ENCODE measurements at regions not wholly inside any gene's neighbourhood (a gene's known extent, or its start where the extent isn't known, plus 50 kb on each side); places are given as distances from the start of the nearest gene placed in this dataset.
"Not testable (repeated sequence)": the region's sequence is repeated elsewhere in the genome, so short reads cannot be mapped to it uniquely, and the experiment has no call there.

- DNase-seq (ENCODE audit: low spot score) = not testable (repeated sequence)
Measured at GRCh38 chr4:149039786-149040185, 597.6 kb upstream of the NR3C2 start.

GRCh38 chr4:149031399-149031798 is 589.2 kb upstream of the NR3C2 start:
- no peak for DNase-seq (ENCODE audit: low spot score)

DNA sequence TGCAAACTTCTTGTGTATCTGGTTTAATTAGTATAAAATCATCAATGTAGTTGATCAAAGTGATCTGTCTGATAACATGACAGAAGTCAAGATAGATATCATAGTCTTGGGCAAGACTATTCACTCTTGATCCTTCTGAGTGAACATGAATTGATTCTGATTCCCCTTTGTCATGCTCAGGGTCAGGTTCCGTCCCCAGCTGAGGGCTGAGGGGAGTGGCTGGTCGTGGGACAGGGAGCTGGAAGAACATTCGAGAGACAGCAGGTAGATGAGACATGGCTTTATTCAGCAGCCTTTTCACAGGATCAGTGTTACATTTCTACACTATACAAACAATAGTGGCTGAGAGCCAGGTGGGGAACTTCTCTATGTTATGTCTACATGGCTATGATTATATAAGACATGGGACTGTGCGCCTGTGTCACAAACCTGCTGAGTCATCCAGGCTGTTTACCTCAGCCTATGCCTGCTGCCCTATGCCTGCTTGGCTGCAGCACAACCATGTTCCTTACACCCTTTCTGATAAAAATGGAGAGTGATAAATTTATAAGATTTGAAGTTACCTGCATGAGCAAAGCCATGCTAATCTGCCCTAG is 586.9 kb upstream of the NR3C2 start:
- DNase-seq (ENCODE audit: low spot score) = no peak

DNA sequence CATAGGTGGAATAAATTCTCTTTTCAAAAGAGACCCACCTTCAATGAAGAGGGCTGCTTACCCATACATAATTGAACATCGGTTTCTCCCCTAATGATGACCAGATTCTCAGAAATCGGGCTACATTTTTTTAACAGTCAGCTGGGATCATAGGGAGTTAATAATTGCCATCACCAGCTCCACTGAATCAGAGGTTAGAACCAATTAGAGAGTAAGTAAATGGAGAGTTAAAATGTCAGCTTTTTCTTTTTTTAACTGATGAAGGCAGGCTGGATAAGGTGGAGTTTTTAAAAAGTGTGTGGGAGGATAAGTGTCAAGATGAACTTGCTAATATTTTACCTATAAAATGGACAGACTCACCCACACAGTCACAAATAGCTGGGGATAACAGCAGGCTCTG is 584.5 kb upstream of the NR3C2 start:
- no peak for DNase-seq (ENCODE audit: low spot score)

DNA sequence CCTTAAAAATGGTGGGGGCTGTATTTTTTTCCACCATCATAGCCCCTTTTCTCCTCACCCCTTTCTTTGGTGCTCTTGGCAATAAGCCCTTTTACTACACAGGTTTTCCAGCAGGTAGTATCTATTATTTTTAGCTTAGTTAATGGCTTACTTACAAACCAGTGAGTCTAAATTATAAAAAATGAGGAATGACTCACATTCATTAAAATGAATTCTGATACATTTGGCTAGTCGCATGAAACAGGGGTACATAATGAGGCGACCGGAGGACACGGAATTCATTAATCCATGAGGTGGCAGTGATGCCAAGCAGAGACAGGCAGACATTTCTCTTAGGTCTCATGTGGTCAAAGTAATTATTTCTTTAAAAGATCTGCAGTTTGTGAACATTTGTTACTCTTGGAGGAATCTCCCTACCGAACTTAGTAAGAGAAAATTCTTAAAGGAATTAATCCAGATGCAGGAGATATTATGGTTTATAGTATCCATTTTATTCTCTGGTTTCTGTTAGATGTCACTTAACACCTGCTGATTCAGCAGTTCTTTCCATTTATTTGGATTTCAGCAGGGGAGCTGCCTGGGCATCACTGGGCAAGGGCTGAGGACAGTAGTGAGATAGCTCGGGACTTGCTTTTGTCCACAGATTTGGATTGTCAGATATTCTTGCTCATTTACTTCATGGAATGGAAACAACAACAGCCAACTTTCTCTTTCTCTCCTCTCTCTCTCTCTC is 575.0 kb upstream of the NR3C2 start:
- DNase-seq (ENCODE audit: low spot score) = no peak

DNA sequence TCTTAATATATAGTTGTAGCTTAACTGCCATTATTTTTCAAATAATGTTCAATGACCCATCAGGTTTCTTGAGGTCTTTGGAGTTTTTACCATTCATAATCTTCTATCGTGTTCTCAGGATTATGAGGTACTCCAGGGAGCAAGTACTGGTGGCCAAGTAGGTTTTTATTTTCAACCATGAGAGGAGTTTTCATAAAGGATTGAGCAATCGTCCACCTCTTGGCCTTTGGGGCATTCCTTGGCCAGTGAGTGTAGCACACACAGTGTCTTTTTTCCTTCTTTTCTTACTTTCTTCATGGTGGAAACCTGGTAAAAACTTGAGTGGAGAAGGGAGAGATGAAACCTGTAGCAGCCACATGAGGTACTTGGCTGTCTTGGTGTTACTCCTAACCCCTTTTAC is 567.0 kb upstream of the NR3C2 start:
- no peak for DNase-seq (ENCODE audit: low spot score)

DNA sequence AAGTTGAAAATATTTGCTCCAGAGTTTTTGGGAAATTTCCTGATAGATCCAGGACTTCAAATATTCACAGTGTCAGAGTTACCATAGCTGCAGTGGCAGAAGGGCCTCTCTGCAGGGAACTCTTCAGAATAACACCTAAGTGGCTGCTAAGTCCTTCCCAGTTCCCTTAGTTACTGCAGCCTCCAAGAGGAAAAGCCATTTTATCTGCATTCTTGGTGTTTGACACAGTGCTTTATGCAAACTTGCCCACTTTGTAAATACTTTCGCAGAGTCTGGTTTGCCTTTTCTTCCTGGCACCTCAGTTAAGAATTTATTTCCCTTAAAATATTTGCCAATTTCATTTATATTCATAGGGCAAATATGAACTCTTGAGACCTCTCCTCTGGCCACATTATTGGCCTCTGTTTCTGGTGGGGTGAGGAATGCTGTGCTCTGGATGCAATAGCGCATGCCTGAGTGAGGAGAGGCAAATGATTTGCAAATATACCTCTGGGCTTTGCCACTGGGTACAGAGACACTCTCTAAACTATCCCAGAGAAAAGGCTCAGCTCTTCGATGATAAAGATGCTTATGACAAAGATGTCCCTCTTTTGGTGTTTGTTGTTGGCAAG is 566.3 kb upstream of the NR3C2 start:
- peak; percentile 7 for DNase-seq (ENCODE audit: low spot score)

DNA sequence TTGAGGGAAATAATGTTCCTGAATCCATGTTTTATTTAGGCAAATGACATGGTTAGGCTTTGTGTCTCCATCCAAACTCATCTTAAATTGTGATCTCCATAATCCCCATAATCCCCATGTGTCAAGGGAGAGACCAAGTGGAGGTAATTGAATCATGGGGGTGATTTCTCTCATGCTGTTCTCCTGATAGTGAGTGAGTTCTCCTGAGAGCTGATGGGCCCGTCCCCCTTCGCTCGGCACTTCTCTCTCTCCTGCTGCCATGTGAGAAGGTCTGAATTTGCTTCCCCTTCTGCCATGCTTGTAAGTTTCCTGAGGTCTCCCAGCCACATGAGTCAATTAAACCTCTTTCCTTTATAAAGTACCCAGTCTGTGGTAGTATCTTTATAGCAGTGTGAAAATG is 563.0 kb upstream of the NR3C2 start:
- DNase-seq (ENCODE audit: low spot score) = no peak

DNA sequence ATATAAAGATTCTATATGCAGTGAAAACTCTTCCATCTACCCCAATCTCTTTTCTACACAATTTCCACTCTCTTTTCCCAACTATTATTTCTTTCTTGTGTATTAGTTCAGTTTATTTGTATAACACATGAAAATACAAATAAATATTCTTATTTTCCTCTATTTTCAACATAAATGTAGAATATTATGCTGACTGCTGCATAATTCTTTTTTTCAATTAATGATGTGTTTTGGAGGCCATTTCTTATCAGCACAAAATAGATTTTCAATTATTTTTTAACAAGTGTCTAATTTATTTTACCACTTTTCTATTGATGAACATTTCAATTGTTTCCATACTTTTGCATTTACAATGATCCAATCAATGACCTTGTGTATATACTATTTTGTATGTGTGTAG is 557.7 kb upstream of the NR3C2 start:
- no peak for DNase-seq (ENCODE audit: low spot score)

- no peak for DNase-seq (ENCODE audit: low spot score)
Measured at GRCh38 chr4:148998719-148999118, 556.5 kb upstream of the NR3C2 start.

DNA sequence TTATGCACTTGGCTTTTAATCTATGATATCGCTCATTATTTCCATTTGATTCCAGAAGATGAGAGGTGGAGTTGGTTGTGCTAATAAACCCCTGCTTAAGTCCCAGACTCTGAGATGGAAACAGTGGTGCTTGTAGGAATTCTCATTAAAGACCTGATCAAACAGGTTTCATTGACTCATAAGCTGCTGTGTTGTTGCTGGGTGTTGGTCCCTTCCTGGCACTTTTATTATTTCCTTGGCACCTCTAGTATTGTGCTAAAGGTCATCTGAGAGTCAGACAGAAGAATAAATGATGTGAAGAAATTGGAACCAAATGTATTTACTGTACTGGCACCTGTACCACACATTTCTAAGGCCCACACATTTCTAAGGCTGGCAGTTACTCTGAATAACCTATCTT is 544.7 kb upstream of the NR3C2 start:
- DNase-seq (ENCODE audit: low spot score) = no peak

DNA sequence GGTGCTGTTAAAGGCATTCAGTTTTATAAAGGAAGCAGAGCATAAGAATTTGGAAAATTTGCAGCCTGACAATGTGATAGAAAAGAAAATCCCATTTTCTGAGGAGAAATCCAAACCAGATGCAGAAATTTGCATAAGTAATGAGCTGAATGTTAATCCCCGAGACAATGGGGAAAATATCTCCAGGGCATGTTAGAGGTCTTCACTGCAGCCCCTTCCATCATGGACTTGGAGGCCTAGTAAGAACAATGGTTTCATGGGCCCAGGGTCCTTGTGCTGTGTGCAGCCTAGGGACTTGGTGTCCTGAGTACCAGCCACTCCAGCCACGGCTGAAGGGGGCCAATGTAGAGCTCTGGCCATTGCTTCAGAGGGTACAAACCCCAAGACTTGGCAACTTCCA is 542.7 kb upstream of the NR3C2 start:
- DNase-seq (ENCODE audit: low spot score) = no peak

DNA sequence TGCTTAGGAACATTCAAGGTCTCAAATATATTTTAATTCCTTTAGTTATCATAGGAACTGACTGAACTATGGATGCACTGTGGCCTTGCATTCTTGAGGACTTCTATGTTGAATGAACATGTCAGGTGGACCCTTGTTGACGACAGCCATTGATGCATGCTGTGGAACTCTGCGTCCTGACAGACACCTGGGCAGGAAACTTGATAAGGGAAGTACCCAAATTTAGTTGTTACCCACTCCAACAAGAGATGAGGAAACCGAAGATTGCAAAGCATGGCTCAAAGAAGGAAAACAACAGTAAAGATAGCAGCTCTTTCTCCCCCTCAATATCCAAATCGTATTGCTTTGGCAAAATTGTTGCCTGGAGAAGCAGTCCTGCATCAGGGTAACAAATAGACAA is 540.0 kb upstream of the NR3C2 start:
- DNase-seq (ENCODE audit: low spot score) = no peak

DNA sequence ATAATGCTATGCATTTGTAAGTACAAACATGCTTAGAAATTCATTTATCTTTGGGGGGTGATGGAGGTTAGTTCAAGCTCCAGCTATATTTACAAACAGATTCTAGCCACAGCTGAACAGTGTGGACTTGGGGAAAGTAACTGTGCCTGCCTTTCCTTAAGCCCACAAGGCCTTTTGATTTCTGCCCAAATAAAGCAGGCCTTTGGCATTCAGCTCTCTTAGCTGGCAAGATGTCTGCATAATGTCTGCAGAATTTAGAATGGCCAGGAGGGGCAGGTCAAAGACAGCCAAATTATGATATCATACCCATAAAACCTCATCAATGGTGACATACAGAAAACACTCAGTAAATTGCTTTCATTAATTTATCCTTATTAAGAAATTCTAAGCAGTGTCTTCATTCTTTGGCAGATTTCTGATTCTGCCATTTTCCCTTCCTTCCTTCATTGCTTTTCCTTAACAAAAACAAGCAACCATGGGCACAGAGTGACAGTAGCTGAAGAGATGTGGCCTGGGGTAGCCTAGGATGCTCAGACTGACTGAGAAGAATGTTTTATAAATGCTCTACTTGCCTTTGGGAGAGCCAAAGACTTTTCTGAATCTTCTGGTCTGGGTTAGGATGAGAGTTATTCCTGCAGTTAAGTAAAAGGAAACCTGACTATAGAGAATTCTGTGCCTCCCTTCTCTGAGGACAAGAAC is 538.7 kb upstream of the NR3C2 start:
- DNase-seq (ENCODE audit: low spot score) = peak; percentile 58

DNA sequence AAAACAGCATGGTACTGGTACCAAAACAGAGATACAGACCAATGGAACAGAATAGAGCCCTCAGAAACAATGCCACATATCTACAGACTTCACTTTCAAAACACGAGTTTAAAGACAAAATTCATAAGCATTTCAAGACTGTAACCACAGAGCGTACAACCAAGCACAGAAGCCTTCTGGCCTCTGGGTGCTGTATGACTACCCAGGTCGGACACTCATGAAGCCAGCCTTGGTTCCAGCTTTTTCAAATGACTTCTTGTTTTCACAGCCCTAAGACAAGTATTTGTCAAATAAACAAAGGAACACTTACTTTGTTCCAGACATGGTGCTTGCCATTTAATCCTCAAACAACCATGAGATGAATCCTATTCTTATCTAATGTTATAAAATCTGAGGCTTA is 536.1 kb upstream of the NR3C2 start:
- no peak for DNase-seq (ENCODE audit: low spot score)

- DNase-seq (ENCODE audit: low spot score) = no peak
Measured at GRCh38 chr4:148975464-148975863, 533.2 kb upstream of the NR3C2 start.

GRCh38 chr4:148965080-148965479 is 522.9 kb upstream of the NR3C2 start:
- DNase-seq (ENCODE audit: low spot score) = no peak

DNA sequence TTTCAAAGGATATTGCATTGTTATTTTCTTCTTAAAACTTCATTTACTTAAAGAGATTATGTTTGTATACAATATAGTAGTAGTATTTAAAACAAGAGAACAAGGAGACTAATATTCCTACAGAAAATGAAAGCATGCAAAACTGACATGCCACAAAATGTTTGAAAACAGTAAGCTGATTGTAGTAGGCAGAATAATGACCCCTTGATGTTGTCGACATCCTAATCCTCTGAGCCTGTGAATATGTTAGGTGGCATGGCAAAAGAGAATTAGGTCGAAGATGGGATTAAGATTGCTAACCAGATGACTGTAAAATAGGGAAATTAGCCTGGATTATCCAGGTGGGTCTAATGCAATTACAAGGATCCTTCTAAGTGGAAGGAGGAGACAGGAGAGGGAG is 522.2 kb upstream of the NR3C2 start:
- DNase-seq (ENCODE audit: low spot score) = no peak

- DNase-seq (ENCODE audit: low spot score) = no peak
Measured at GRCh38 chr4:148962539-148963290, 520.5 kb upstream of the NR3C2 start.

GRCh38 chr4:148961526-148961925 is 519.3 kb upstream of the NR3C2 start:
- no peak for DNase-seq (ENCODE audit: low spot score)

DNA sequence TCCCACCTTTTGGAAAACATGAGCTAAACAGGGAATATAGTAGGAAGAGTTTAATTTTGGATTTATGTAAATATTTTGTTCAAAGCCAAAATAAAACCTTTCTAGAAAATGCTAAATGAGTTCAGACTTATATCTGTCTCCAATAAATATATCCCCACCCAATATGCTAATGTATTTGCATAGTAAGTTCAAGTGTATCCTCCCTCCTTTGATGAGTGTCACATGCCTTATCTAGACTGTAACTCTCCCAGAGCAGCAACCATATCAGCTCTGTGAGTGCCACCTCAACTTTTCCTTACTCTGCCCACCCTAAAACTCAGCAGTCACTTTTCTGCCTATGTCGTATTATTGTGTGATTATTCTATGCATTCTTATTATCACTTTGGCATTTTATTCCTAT is 516.1 kb upstream of the NR3C2 start:
- DNase-seq (ENCODE audit: low spot score) = no peak

DNA sequence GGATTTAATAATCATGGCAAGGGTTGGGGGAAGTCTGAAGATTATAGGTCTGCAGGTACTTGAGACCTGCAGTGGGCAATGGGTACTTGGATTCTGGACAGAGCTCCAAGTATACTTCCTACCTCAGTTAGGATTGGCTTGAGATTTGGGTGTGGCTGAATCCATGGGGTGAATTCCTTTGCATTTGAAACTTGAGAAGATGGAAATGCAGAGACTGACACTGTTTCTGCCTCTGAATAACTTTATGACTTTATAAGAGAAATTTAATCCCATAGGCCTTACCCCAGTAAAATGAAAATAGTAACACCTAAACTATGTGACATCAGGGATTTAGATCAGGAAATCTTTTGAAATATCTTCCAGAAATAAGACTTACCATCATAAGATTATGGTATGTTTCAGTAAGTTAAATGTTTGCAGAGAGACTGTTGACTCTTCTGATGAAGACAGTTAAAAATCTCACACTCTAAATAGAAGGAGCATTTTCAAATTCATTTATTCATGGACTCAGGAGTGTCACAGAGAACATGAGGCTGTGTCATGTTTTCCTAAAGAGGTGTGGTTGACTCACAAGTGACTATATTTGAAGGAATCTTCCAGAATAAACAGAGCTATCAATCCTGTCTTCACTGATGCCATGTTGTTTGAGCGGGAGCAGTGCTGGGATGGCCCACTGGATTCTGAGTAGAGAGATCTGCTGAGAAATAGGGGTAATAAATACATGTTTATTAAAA is 513.5 kb upstream of the NR3C2 start:
- no peak for DNase-seq (ENCODE audit: low spot score)
